Activated T-helper 1 cell treated with anti-CD3 and anti-CD28 coated beads, Interleukin-2, amount 50 U/mL, for 16 hours (primary cell): ENCODE measurements at regions not wholly inside any gene's neighbourhood (a gene's known extent, or its start where the extent isn't known, plus 50 kb on each side); places are given as distances from the start of the nearest gene placed in this dataset.
"Not testable (repeated sequence)": the region's sequence is repeated elsewhere in the genome, so short reads cannot be mapped to it uniquely, and the experiment has no call there.

ENCODE experiments used
- DNase-seq, 2 donors: peaks; one replicate each; pipeline ENCODE4 v3.0.0-alpha.2; 2020; ENCODE audit warnings: low read depth in 1 of 2, low spot score in 1 of 2

GRCh38 chr17:33680472-33680871, 387.4 kb upstream of the ASIC2 start:
- DNase-seq: no peak

- no peak for DNase-seq
Observed at GRCh38 chr17:33682599-33682998, 389.5 kb upstream of the ASIC2 start.

GRCh38 chr17:33684735-33685134, 391.6 kb upstream of the ASIC2 start:
- no peak for DNase-seq

GRCh38 chr17:33686171-33686570, 393.1 kb upstream of the ASIC2 start:
- DNase-seq: no peak

- DNase-seq: no peak
Observed at GRCh38 chr17:33687831-33688230, 394.7 kb upstream of the ASIC2 start.

GRCh38 chr17:33688771-33689170, 395.7 kb upstream of the ASIC2 start:
- DNase-seq: no peak

GRCh38 chr17:33689725-33690124, 396.6 kb upstream of the ASIC2 start:
- DNase-seq: no peak

- no peak for DNase-seq
Observed at GRCh38 chr17:33695431-33695830, 402.3 kb upstream of the ASIC2 start.

- no peak for DNase-seq
Observed at GRCh38 chr17:33696102-33696501, 403.0 kb upstream of the ASIC2 start.

GRCh38 chr17:33697557-33697956, 404.5 kb upstream of the ASIC2 start:
- DNase-seq: no peak

GRCh38 chr17:33701910-33702309, 408.8 kb upstream of the ASIC2 start:
- no peak for DNase-seq

- no peak for DNase-seq
Observed at GRCh38 chr17:33704856-33705255, 411.8 kb upstream of the ASIC2 start.

- DNase-seq: no peak
Observed at GRCh38 chr17:33709881-33710280, 416.8 kb upstream of the ASIC2 start.

GRCh38 chr17:33712120-33712519, 419.0 kb upstream of the ASIC2 start:
- DNase-seq: no peak

- DNase-seq: no peak
Observed at GRCh38 chr17:33716957-33717356, 423.9 kb upstream of the ASIC2 start.

GRCh38 chr17:33723736-33724135, 430.6 kb upstream of the ASIC2 start:
- not testable (repeated sequence) for DNase-seq

- DNase-seq: no peak
Observed at GRCh38 chr17:33725675-33726271, 432.7 kb upstream of the ASIC2 start.

- no peak for DNase-seq
Observed at GRCh38 chr17:33730131-33730530, 437.0 kb upstream of the ASIC2 start.

GRCh38 chr17:33732116-33732515, 439.0 kb upstream of the ASIC2 start:
- DNase-seq: no peak

- no peak for DNase-seq
Observed at GRCh38 chr17:33739714-33740113, 446.6 kb upstream of the ASIC2 start.

GRCh38 chr17:33745047-33745760, 452.1 kb upstream of the ASIC2 start:
- no peak for DNase-seq

GRCh38 chr17:33749171-33749570, 456.1 kb upstream of the ASIC2 start:
- no peak for DNase-seq
